Fibroblast of villous mesenchyme (primary cell): ENCODE measurements at regions not wholly inside any gene's neighbourhood (a gene's known extent, or its start where the extent isn't known, plus 50 kb on each side); places are given as distances from the start of the nearest gene placed in this dataset.

ENCODE experiments used
- DNase-seq: peaks from one replicate; pipeline ENCODE4 v3.0.0-alpha.2; 2010; ENCODE audit warnings: low read depth
- H3K4me3 ChIP-seq: 2 replicates; pipeline ENCODE4 v1.5.1; 2011; ENCODE audit warnings: low read depth, mild to moderate bottlenecking, low read length
- TF ChIP-seq, protein P1 (sequence below): IDR thresholded peaks from 2 replicates; pipeline ENCODE4 v1.5.1; 2012; ENCODE audit warnings: low read depth, mild to moderate bottlenecking, low read length; ENCODE audit not compliant: insufficient read depth

DNA sequence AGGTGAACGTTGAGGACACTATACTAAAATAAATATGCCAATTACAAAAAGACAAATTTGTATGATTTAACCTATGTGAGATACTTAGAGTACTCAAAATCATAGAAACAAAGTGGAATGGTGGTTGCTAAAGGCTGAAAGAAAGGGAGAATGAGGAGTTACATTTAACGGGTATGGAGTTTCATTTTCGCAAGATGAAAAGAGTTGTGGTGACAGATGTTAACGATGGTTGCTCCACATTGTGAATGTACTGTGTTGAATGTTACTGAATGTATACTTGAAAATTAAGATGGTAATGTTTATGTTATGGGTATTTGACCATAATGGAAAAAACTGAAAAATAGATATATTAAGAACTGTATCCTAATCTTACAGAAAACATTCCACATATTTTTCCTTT is 51.3 kb upstream of the MOCS2 start:
- TF ChIP-seq, protein P1, sequence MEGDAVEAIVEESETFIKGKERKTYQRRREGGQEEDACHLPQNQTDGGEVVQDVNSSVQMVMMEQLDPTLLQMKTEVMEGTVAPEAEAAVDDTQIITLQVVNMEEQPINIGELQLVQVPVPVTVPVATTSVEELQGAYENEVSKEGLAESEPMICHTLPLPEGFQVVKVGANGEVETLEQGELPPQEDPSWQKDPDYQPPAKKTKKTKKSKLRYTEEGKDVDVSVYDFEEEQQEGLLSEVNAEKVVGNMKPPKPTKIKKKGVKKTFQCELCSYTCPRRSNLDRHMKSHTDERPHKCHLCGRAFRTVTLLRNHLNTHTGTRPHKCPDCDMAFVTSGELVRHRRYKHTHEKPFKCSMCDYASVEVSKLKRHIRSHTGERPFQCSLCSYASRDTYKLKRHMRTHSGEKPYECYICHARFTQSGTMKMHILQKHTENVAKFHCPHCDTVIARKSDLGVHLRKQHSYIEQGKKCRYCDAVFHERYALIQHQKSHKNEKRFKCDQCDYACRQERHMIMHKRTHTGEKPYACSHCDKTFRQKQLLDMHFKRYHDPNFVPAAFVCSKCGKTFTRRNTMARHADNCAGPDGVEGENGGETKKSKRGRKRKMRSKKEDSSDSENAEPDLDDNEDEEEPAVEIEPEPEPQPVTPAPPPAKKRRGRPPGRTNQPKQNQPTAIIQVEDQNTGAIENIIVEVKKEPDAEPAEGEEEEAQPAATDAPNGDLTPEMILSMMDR, result no peak
- no peak overlapping the region for H3K4me3 ChIP-seq
- no peak for DNase-seq

DNA sequence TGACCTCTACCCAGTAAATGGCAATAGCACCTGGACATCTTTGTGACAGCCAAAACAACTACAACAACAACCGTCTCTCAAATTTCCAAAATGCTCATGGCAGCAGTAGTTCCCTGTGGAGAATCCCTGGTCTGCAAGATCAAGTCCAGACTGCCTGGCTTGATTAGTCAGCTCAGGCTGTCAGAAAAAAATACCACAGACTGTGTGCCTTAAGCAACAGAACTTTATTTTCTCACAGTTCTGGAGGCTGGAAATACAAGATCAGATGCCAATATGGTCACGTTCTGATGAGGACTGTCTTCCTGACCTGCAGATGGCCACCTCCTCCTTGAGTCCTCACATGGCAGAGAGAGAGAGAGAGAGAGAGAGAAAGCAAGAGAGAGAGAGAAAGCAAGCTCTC is 52.3 kb upstream of the MOCS2 start:
- no peak for DNase-seq
- H3K4me3 ChIP-seq, result no peak overlapping the region
- TF ChIP-seq, protein P1, result no peak

DNA sequence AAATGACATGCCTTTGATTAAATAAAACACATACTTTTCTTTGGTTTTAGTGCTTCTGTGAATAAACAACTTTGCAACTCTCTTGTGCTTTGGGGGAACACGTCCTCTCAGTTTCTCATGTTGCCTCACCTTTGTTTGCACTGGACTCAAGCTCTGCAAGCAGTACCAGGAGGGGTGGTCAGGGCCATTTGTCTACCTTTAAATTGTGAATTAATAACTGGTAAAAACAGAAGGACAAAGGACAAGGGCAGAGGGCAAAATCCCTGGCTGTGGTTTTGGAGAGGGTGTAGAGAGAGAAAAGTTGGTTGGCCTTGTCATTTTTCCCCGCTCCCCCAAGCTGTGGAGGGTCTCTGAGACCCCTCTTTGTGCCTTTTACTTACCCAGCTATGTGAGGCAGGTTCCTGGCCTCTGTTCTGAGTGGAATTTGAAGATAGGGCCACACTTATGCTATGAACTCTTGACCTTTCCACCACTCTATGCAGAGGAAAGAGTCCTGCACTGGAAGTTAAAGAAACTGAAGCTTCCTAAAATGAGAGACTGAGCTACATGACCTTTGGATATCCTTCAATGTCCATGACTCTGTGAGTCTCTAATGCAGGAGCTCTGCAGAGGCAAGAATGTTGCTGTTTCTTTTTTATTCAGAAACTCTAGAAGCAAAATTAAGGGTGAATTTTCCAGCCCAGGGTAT is 55.1 kb upstream of the MOCS2 start:
- TF ChIP-seq, protein P1, result no peak
- no peak for DNase-seq
- no peak overlapping the region for H3K4me3 ChIP-seq

DNA sequence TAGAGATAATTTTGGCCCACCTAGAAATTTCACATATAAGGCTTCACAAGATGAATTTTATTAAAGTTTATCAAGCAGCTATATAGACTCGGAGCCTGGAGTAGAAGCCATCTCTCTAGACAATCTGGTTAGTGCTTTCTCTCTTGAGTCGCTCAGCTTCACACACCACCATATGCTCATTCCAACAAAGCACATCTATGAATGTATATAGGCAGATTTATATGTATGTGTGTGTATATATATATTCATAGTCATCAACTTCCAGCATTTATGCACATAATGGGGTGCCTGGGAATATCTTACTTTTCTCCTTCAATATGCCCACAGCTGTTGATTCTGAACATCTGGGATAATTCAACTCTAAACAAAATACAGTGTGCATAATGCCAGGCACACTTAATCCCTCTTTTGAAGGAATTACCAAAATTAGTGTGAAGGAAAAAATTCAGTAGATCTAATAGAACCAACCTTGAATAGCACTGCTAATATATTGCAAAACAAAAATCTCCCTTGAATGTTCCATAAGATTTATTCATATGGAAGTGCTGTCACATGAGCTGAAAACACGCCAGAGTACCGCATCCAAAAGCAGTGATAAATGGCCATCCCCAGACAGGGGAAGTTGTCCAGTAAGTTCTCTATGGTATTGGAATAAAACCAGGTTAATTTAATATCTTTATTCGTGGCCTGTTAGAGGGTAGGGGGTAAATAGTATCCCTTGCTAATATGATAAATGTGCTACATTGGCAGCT is 56.0 kb upstream of the MOCS2 start:
- TF ChIP-seq, protein P1, result no peak
- H3K4me3 ChIP-seq, result no peak overlapping the region
- DNase-seq, result no peak

DNA sequence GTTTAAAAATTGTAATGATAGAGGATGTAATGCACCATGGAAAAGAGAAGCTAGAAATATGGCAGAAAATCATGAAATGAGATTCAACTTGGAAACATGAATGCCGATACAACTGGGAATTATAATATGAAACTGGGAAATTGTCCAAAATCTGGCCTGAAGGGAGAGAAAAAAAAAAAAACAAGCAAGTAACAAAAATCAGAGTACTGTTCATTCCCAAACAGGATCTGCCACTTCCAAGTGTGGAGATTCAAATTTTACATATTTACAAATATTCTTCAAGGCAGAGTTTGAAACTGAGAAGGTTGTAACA is 56.6 kb upstream of the MOCS2 start:
- no peak overlapping the region for H3K4me3 ChIP-seq
- TF ChIP-seq, protein P1, result no peak
- DNase-seq, result no peak

DNA sequence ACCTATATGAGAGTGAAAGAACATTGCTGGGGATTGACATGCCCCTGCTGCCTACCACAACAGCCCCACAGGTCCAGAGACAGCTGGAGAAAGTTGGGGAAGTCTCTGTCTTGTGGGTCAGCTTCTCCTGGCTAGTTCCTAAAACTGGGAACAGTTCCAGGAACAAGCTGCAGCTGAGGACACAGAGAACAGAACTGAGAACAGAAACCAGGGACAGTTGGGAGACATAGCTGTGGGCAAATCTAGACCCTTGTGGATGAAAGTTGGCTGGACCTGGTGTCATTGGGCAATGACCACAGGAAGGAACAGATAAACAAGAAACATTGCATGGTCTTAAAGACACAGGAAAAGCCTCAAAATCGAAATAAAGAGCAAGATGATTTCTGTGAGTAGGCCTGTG is 58.3 kb upstream of the MOCS2 start:
- peak; percentile 88 for DNase-seq
- TF ChIP-seq, protein P1, result no peak
- H3K4me3 ChIP-seq, result no peak overlapping the region
